A673 (cell line): ENCODE measurements at regions not wholly inside any gene's neighbourhood (a gene's known extent, or its start where the extent isn't known, plus 50 kb on each side); places are given as distances from the start of the nearest gene placed in this dataset.
A peak's percentile ranks its signal among the peaks of the same experiment; 100 is the strongest.

Experiments used
- BruUV-seq: library from RNA; stranded (reverse); fragments of 400-500 nt; replicated peaks from 2 replicates; lab custom pipeline; 2021; lab: Mats Ljungman, UMichigan
- CTCF ChIA-PET: fragments of 300-600 bp; sonication (Branson Sonifier 250); formaldehyde crosslinking; loops from one replicate; lab custom pipeline; 2022; ENCODE audit warnings: antibody characterized with exemption; lab: Charles Lee
- POLR2A ChIA-PET: fragments of 300-600 bp; sonication (Branson Sonifier 250); formaldehyde crosslinking; loops from one replicate; lab custom pipeline; 2022; ENCODE audit warnings: antibody characterized with exemption; ENCODE audit not compliant: low non-redundant PET; lab: Charles Lee
- DNase-seq: peaks from one replicate; pipeline ENCODE4 v3.0.0-alpha.2; 2015; ENCODE audit warnings: low spot score
- H3K27ac ChIP-seq: fragments of 200-600 bp; sonication (generic); 2 replicates; pipeline ENCODE4 v1.5.1; 2016; ENCODE audit warnings: mixed run types, low read depth, mild to moderate bottlenecking, mixed read lengths, antibody characterized with exemption, low read length; ENCODE audit not compliant: poor library complexity, severe bottlenecking
- H3K27me3 ChIP-seq: fragments of 200-600 bp; sonication (generic); replicated peaks from 2 replicates; pipeline ENCODE4 v1.6.1; 2017; ENCODE audit warnings: mixed run types, low read depth, mild to moderate bottlenecking, mixed read lengths, antibody characterized with exemption, low read length; ENCODE audit not compliant: insufficient read depth, poor library complexity
- H3K36me3 ChIP-seq: fragments of 200-600 bp; sonication (generic); 2 replicates; pipeline ENCODE4 v1.6.1; 2016; ENCODE audit warnings: mixed run types, mild to moderate bottlenecking, mixed read lengths, antibody characterized with exemption, low read length; ENCODE audit not compliant: insufficient read depth, poor library complexity, severe bottlenecking
- H3K4me1 ChIP-seq: fragments of 200-600 bp; sonication (generic); 2 replicates; pipeline ENCODE4 v1.6.1; 2017; ENCODE audit warnings: mixed run types, mild to moderate bottlenecking, mixed read lengths, antibody characterized with exemption, low read length; ENCODE audit not compliant: insufficient read depth, poor library complexity, severe bottlenecking
- H3K4me3 ChIP-seq: fragments of 200-600 bp; sonication (generic); 2 replicates; pipeline ENCODE4 v1.5.1; 2016; ENCODE audit warnings: low read depth, mixed run types, mild to moderate bottlenecking, mixed read lengths, low read length; ENCODE audit not compliant: poor library complexity, severe bottlenecking
- H3K9me3 ChIP-seq: fragments of 200-600 bp; sonication (generic); 2 replicates; pipeline ENCODE4 v1.6.1; 2016; ENCODE audit warnings: mixed run types, low read depth, mild to moderate bottlenecking, mixed read lengths, antibody characterized with exemption, low read length; ENCODE audit not compliant: poor library complexity, severe bottlenecking
- CTCF ChIP-seq: fragments of 300-800, 200-600 bp; sonication (generic); conservative IDR thresholded peaks from 2 replicates; pipeline ENCODE4 v1.5.1; 2017; ENCODE audit warnings: low read depth, mild to moderate bottlenecking, antibody characterized with exemption, low read length, moderate library complexity, mixed read lengths
- EZH2 ChIP-seq: fragments of 200-600 bp; sonication (generic); IDR thresholded peaks from 2 replicates; pipeline ENCODE4 v1.6.1; 2017; ENCODE audit warnings: borderline replicate concordance, low read depth, mild to moderate bottlenecking, mixed read lengths, antibody characterized with exemption, low read length; ENCODE audit not compliant: poor library complexity, severe bottlenecking
- intact Hi-C: fragments of 100-400 bp; cut with micrococcal nuclease; formaldehyde crosslinking; loops from one replicate; pipeline ENCODE4 v1.10.0; 2022; ENCODE audit not compliant: unreplicated experiment

DNA sequence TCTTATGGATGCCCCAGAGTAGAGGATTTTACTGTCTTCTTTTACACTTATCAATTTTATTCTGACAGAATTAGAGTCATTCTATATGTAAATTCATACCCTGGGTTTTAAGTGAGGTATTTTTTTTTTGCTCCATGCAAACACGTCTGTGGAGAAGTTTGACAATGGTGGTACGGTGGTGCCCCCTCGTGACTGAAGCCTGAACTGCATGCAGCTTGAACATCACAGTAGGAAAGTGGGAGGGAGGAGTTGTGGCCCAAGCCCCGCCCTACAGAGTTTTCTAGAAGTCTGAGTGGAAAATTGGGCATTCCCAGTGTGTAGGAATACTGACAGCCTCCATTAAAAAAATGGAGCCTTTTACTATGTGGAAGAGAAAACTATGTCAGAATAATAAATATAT, 73.3 kb upstream of the RAB40AL start:
- Histone ChIP-seq H3K27me3 (no peaks in the 10 kb centered on the region), H3K4me1 (no peaks in the 10 kb centered on the region), H3K9me3 (no peaks in the 10 kb centered on the region), H3K27ac (no peak overlapping the region), H3K4me3 (no peak overlapping the region), H3K36me3 (no peaks in the 10 kb centered on the region)
- peak; percentile 95 for TF ChIP-seq CTCF
- no peak for TF ChIP-seq EZH2
- intact Hi-C loops = loop anchor here (5.0 to 10.0 kb wide), 2 partner anchors 136 to 349 kb away; partner anchors contain the start of gene TMSB15A
- BruUV-seq = no TSS peak
- peak; percentile 86 for DNase-seq
- ChIA-PET CTCF (interaction anchor here (1.2 kb wide), 1 partner anchor 36 kb away, joined by 3 read pairs; no protein-coding TSS in a partner anchor), POLR2A (no interaction called here)

DNA sequence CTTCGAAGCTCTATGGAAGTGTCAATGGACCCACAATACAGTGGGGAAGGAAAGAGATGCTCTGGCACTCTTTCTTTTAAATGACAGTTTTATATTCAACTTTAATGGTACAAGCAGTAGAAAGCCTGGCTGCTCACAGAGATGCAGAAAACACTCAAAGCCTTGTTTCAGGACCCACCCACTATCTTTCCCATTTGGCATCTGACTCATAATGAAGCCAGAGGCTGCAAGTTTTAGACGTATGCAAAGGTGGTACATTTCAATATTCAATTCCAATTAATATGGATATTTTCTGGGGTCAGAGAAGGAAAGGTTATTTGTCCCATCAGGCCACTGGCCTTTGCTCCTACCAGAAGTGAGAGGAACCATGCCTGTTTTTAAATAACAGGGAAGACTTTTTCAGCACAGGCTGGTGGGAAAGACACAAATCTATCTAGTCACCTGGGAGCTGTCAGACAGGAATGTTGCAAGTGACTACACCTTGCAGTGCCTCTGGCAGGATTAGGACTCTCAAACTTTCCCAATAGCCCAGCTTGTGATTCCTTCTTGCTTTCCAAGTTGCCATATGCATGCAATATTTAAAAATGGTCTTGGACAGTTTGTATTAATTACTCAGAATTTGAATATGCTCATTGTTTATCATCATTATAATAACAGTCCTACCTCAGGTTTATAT, 70.0 kb upstream of the RAB40AL start:
- TF ChIP-seq CTCF = no peak
- TF ChIP-seq EZH2 = no peak
- ChIA-PET POLR2A (no interaction called here), CTCF (no interaction called here)
- intact Hi-C loops = loop anchor here (10.0 kb wide), 1 partner anchor 352 kb away; the partner anchor contains the start of gene TMSB15A
- H3K4me1 ChIP-seq = no peaks in the 10 kb centered on the region
- no peak for DNase-seq
- H3K36me3 ChIP-seq = no peaks in the 10 kb centered on the region
- BruUV-seq = no TSS peak
- H3K27me3 ChIP-seq = no peaks in the 10 kb centered on the region
- no peak overlapping the region for H3K27ac ChIP-seq
- H3K4me3 ChIP-seq = no peak overlapping the region
- no peaks in the 10 kb centered on the region for H3K9me3 ChIP-seq

- H3K36me3 ChIP-seq = no peaks in the 10 kb centered on the region
- no peak overlapping the region for H3K27ac ChIP-seq
- ChIA-PET CTCF (no interaction called here), POLR2A (no interaction called here)
- TF ChIP-seq EZH2 (no peak), CTCF (no peak)
- H3K4me1 ChIP-seq = no peaks in the 10 kb centered on the region
- no peaks in the 10 kb centered on the region for H3K9me3 ChIP-seq
- BruUV-seq = no TSS peak
- intact Hi-C loops = no loop called here
- no peak for DNase-seq
- H3K4me3 ChIP-seq = no peak overlapping the region
- H3K27me3 ChIP-seq = no peaks in the 10 kb centered on the region
These were observed 53.6 kb upstream of the RAB40AL start for GRCh38 chrX:102883491-102883890.
